ENCODE measurements at regions not wholly inside any gene's neighbourhood (a gene's known extent, or its start where the extent isn't known, plus 50 kb on each side); places are given as distances from the start of the nearest gene placed in this dataset.

DNA sequence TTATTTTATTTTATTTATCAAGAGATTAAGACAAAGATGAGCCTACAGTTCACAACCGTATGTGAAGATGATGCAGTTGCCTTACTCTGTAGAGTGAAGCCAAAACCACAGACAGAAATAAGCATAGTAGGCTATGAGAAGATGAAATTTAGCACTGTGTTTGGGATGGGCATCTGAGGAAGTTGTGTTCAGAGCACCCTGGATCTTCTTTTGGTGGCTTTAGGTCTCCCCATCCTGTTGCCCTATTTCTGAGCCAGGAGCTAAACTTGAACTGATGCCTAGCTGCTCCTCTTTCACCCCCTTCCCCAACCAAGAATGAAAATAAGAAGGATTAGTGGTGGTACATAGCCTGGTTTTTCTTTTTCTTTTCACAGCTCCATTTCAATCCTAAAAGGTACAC is 328.1 kb upstream of the TBL1XR1 start:
- Histone ChIP-seq H3K9me3 (ENCODE audit: low read length) (no peaks in the 10 kb centered on the region), H3K27ac (ENCODE audit: low read length) (no peak overlapping the region), H3K9me2 (ENCODE audit: insufficient read depth, low read length) (no peaks in the 10 kb centered on the region), H4K20me1 (ENCODE audit: insufficient read depth) (no peaks in the 10 kb centered on the region), H3F3A (ENCODE audit: insufficient read depth, low read length, poor library complexity, severe bottlenecking) (no peaks in the 10 kb centered on the region), H3K36me3 (ENCODE audit: insufficient read depth, low read length) (no peaks in the 10 kb centered on the region), H3K4me2 (ENCODE audit: low read length) (no peak overlapping the region), H2AFZ (ENCODE audit: low read depth, low read length) (no peak overlapping the region), H3K27me3 (ENCODE audit: insufficient read depth, low read depth, low read length) (no peaks in the 10 kb centered on the region), H3K79me2 (replicated peaks; ENCODE audit: insufficient read depth, low read length) (no peaks in the 10 kb centered on the region), H3K9ac (ENCODE audit: low read length) (no peak overlapping the region), H3K4me3 (ENCODE audit: low read length) (no peak overlapping the region)
- TF ChIP-seq TAF1 (IDR thresholded peaks at IDR 0.05; ENCODE audit: low read depth) (no peak), EZH2 (IDR thresholded peaks at IDR 0.05; ENCODE audit: borderline replicate concordance, insufficient read depth, low read length, poor library complexity, severe bottlenecking) (no peak), MXI1 (conservative IDR thresholded peaks at IDR 0.05; ENCODE audit: poor library complexity, severe bottlenecking) (no peak), SMC3 (conservative IDR thresholded peaks at IDR 0.05; ENCODE audit: poor library complexity) (no peak), POLR2AphosphoS5 (IDR thresholded peaks at IDR 0.05) (no peak), EP300 (conservative IDR thresholded peaks at IDR 0.05; ENCODE audit: poor library complexity, severe bottlenecking) (no peak), RAD21 (conservative IDR thresholded peaks at IDR 0.05) (no peak)
- TF ChIP-seq, protein P1, sequence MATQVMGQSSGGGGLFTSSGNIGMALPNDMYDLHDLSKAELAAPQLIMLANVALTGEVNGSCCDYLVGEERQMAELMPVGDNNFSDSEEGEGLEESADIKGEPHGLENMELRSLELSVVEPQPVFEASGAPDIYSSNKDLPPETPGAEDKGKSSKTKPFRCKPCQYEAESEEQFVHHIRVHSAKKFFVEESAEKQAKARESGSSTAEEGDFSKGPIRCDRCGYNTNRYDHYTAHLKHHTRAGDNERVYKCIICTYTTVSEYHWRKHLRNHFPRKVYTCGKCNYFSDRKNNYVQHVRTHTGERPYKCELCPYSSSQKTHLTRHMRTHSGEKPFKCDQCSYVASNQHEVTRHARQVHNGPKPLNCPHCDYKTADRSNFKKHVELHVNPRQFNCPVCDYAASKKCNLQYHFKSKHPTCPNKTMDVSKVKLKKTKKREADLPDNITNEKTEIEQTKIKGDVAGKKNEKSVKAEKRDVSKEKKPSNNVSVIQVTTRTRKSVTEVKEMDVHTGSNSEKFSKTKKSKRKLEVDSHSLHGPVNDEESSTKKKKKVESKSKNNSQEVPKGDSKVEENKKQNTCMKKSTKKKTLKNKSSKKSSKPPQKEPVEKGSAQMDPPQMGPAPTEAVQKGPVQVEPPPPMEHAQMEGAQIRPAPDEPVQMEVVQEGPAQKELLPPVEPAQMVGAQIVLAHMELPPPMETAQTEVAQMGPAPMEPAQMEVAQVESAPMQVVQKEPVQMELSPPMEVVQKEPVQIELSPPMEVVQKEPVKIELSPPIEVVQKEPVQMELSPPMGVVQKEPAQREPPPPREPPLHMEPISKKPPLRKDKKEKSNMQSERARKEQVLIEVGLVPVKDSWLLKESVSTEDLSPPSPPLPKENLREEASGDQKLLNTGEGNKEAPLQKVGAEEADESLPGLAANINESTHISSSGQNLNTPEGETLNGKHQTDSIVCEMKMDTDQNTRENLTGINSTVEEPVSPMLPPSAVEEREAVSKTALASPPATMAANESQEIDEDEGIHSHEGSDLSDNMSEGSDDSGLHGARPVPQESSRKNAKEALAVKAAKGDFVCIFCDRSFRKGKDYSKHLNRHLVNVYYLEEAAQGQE (IDR thresholded peaks at IDR 0.05; ENCODE audit: borderline replicate concordance): no peak
- TF ChIP-seq, protein P2, sequence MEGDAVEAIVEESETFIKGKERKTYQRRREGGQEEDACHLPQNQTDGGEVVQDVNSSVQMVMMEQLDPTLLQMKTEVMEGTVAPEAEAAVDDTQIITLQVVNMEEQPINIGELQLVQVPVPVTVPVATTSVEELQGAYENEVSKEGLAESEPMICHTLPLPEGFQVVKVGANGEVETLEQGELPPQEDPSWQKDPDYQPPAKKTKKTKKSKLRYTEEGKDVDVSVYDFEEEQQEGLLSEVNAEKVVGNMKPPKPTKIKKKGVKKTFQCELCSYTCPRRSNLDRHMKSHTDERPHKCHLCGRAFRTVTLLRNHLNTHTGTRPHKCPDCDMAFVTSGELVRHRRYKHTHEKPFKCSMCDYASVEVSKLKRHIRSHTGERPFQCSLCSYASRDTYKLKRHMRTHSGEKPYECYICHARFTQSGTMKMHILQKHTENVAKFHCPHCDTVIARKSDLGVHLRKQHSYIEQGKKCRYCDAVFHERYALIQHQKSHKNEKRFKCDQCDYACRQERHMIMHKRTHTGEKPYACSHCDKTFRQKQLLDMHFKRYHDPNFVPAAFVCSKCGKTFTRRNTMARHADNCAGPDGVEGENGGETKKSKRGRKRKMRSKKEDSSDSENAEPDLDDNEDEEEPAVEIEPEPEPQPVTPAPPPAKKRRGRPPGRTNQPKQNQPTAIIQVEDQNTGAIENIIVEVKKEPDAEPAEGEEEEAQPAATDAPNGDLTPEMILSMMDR (IDR thresholded peaks at IDR 0.05; ENCODE audit: poor library complexity, severe bottlenecking): no peak

DNA sequence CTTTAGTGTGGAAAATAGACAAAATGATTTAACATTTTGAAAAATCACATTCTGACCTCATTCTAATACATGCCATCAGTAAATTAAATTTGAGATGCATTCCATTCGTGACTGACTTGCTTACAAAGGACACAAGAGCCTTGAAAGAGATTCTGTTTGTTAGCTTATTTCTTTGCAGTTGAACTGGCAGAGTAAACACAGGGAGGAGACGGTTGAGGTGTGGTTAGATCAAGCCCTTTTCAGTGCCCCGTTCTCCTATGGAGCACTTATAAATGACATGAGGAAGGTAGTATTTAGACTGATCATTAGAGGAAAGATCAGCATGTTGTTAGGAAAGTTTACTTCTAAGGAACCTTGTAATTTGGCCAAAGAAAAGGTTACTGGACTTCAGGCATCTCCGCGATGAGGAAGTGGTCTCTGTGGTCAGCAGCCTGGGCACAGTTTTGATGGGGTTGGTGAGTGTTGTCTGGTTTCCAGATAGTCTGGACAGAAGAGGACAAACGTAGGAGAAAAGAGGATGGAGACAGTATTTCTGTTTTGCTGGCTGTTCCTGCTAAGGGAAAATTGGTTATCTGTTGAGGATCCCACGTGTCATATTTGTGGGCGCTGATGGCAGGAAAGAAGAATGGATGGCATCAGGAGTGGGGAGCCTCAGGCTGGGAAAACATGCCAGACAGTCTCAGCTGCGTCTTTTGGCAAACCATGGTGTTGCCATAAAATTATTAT is 328.9 kb upstream of the TBL1XR1 start:
- Histone ChIP-seq H2AFZ (ENCODE audit: low read depth, low read length) (no peak overlapping the region), H3K4me2 (ENCODE audit: low read length) (no peak overlapping the region)

More for the DNA sequence above, 328.9 kb upstream of the TBL1XR1 start:
- H3K79me2 ChIP-seq (replicated peaks; ENCODE audit: insufficient read depth, low read length): no peaks in the 10 kb centered on the region
- TF ChIP-seq POLR2AphosphoS5 (IDR thresholded peaks at IDR 0.05) (no peak), RAD21 (conservative IDR thresholded peaks at IDR 0.05) (no peak), MXI1 (conservative IDR thresholded peaks at IDR 0.05; ENCODE audit: poor library complexity, severe bottlenecking) (no peak), EZH2 (IDR thresholded peaks at IDR 0.05; ENCODE audit: borderline replicate concordance, insufficient read depth, low read length, poor library complexity, severe bottlenecking) (no peak), EP300 (conservative IDR thresholded peaks at IDR 0.05; ENCODE audit: poor library complexity, severe bottlenecking) (no peak), SMC3 (conservative IDR thresholded peaks at IDR 0.05; ENCODE audit: poor library complexity) (no peak), TAF1 (IDR thresholded peaks at IDR 0.05; ENCODE audit: low read depth) (no peak)
- TF ChIP-seq, protein P2 (IDR thresholded peaks at IDR 0.05; ENCODE audit: poor library complexity, severe bottlenecking): no peak
- TF ChIP-seq, protein P1 (IDR thresholded peaks at IDR 0.05; ENCODE audit: borderline replicate concordance): no peak
- H3K27me3 ChIP-seq (ENCODE audit: insufficient read depth, low read depth, low read length): no peaks in the 10 kb centered on the region
- no peaks in the 10 kb centered on the region for H3F3A ChIP-seq (ENCODE audit: insufficient read depth, low read length, poor library complexity, severe bottlenecking)
- no peaks in the 10 kb centered on the region for H3K9me2 ChIP-seq (ENCODE audit: insufficient read depth, low read length)
- H3K27ac ChIP-seq (ENCODE audit: low read length): no peak overlapping the region
- no peak overlapping the region for H3K4me3 ChIP-seq (ENCODE audit: low read length)
- no peak overlapping the region for H3K9ac ChIP-seq (ENCODE audit: low read length)
- H3K36me3 ChIP-seq (ENCODE audit: insufficient read depth, low read length): no peaks in the 10 kb centered on the region
- H3K9me3 ChIP-seq (ENCODE audit: low read length): no peaks in the 10 kb centered on the region
- H4K20me1 ChIP-seq (ENCODE audit: insufficient read depth): no peaks in the 10 kb centered on the region

All from neural cell (in vitro differentiated cells).